Stimulated activated naive CD8-positive, alpha-beta T cell treated with anti-CD3 and anti-CD28 coated beads, Interleukin-15, Interleukin-2, amounts not matched to agents 100 ng/mL and 50 ng/mL, for 24 hours (primary cell): ENCODE measurements at regions not wholly inside any gene's neighbourhood (a gene's known extent, or its start where the extent isn't known, plus 50 kb on each side); places are given as distances from the start of the nearest gene placed in this dataset.

Experiments used
- H3K27ac Mint-ChIP-seq: one replicate; pipeline ENCODE4 v1.8.0; 2021; ENCODE audit warnings: mild to moderate bottlenecking, mixed read lengths
- H3K27me3 Mint-ChIP-seq: one replicate; pipeline ENCODE4 v1.8.0; 2021; ENCODE audit warnings: mixed read lengths
- H3K36me3 Mint-ChIP-seq: one replicate; pipeline ENCODE4 v1.8.0; 2021; ENCODE audit warnings: low read depth, mixed read lengths
- H3K4me1 Mint-ChIP-seq: one replicate; pipeline ENCODE4 v1.8.0; 2021; ENCODE audit warnings: low read depth, mixed read lengths
- H3K4me3 Mint-ChIP-seq: one replicate; pipeline ENCODE4 v1.8.0; 2021; ENCODE audit warnings: mild to moderate bottlenecking, mixed read lengths
- H3K9me3 Mint-ChIP-seq: one replicate; pipeline ENCODE4 v1.8.0; 2021; ENCODE audit warnings: mixed read lengths

DNA sequence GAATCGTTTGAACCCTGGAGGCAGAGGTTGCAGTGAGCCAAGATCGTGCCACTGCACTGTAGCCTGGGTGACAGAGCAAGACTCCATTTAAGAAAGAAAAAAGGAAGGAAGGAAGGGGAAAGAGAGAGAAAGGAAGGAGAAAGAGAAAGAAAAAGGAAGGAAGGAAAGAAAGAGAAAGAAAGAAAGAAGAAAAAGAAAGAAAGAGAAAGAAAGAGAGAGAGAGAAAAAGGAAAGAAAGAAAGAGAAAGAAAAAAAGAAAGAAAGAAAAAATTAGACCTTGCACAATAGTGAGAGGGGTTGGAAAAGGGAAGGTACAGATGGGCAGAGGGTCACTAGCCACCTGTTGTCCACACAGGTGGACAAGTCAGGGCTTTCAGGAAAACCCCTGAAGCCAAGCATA lies 57.6 kb upstream of the RTL6 start:
- Mint-ChIP-seq H3K4me3 (no peak overlapping the region), H3K27ac (no peak overlapping the region), H3K27me3 (peaks cover 20% of the 10 kb centered on the region), H3K4me1 (peaks cover 10% of the 10 kb centered on the region), H3K36me3 (no peaks in the 10 kb centered on the region), H3K9me3 (no peaks in the 10 kb centered on the region)

DNA sequence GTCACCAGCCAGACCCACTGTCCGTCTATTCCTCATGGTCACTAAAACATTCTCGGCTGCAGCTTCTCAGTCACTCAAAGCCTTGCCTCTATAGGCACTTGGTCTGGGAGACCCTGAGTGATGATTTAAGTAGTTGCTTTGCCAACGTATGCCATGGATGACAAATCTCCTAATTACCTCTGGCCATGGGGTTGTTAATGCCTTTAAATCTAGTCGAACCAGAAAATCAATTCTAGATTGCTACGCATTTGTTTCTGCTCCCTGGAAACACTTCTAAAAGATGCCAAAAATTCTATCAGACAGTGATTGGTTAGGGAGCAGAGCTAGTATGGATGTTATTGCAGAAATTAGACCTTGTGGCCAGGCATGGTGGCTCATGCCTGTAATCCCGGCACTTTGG lies 57.0 kb upstream of the RTL6 start:
- Mint-ChIP-seq H3K36me3 (no peaks in the 10 kb centered on the region), H3K27me3 (peaks cover 20% of the 10 kb centered on the region), H3K4me3 (no peak overlapping the region), H3K27ac (no peak overlapping the region), H3K4me1 (peaks cover 12% of the 10 kb centered on the region), H3K9me3 (no peaks in the 10 kb centered on the region)

DNA sequence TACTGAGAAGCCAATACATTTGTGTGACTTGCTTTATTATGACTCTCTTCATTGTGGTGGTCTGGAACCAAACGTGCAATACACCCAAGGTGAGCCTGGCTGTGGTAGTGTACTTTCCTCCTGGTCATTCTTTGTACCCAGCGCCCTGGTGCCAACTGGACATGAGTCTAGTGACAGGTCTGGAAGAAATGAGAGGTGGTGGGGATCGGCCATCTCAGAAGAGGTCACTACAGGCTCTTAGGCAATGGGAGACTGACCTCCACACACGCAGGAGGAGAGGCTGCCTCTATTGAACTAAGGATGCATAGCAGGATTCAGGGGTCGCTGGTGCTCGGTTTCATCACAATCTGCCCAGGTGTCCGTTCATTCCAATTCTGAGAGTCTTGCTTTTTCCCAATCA lies 56.4 kb upstream of the RTL6 start:
- no peak overlapping the region for H3K4me3 Mint-ChIP-seq
- H3K9me3 Mint-ChIP-seq = no peaks in the 10 kb centered on the region
- no peak overlapping the region for H3K27ac Mint-ChIP-seq
- H3K4me1 Mint-ChIP-seq = peaks cover 12% of the 10 kb centered on the region
- peaks cover 20% of the 10 kb centered on the region for H3K27me3 Mint-ChIP-seq
- no peaks in the 10 kb centered on the region for H3K36me3 Mint-ChIP-seq

DNA sequence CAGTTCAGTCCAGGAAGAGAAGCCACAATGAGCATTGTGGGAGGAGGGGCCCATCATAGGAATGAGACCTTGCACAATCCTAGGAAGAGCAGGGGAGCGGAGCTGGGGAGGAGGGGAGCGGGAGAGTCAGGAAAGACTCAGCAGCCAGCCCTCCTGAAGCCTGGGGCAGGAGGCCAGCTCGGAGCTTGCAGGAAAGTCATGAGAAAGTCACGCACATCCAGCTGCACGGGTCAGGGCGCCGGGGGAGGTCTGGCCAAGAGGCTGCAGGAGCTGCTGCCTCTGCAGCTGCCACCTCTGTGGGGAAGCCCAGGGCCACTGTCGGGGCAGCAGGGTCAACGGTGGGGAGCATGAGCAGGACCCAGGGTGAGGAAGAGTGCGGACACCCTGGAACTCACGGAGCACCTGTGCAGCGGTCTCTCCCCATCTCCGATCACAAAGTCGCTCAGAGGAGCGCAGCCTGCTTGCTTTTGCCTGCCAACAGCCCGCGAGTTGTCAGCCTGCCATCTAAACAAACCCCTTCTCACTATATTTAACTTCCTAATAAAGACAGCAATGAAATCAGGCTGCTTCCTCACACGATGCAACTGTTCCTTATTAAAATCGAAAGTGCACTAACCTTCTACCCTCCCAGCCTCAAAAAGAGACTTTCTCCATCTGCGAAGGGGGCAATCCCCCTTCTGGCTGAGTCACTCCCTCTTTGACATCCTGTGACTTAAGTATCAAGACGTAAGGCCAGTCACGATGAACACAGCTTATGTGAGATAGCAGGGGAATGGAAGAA lies 52.9 kb upstream of the RTL6 start:
- peaks cover 12% of the 10 kb centered on the region for H3K4me1 Mint-ChIP-seq
- peaks cover 12% of the 10 kb centered on the region for H3K27me3 Mint-ChIP-seq
- peak overlapping the region; percentile 74 for H3K27ac Mint-ChIP-seq
- H3K4me3 Mint-ChIP-seq = no peak overlapping the region
- H3K36me3 Mint-ChIP-seq = no peaks in the 10 kb centered on the region
- H3K9me3 Mint-ChIP-seq = no peaks in the 10 kb centered on the region

DNA sequence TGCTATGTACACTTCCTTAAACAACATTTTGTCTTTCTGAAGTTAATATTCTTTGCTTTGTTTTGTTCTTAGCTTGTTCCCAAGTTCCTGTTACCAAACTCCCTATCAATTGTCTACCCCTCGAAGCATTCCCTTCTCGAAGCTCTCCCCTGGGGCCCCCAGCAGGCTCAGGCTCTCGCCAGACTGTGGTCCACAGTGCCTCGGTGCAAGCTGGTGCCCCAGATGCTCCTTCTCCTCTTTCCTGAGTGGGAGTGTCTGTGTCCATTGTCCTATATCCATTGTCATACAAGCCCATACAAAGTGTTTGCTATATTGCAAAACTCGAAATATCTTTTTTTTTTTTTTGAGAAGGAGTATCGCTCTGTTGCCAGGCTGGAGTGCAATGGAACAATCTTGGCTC lies 51.7 kb upstream of the RTL6 start:
- no peaks in the 10 kb centered on the region for H3K9me3 Mint-ChIP-seq
- peaks cover 12% of the 10 kb centered on the region for H3K4me1 Mint-ChIP-seq
- H3K4me3 Mint-ChIP-seq = no peak overlapping the region
- no peaks in the 10 kb centered on the region for H3K36me3 Mint-ChIP-seq
- no peak overlapping the region for H3K27ac Mint-ChIP-seq
- H3K27me3 Mint-ChIP-seq = peaks cover 3% of the 10 kb centered on the region

DNA sequence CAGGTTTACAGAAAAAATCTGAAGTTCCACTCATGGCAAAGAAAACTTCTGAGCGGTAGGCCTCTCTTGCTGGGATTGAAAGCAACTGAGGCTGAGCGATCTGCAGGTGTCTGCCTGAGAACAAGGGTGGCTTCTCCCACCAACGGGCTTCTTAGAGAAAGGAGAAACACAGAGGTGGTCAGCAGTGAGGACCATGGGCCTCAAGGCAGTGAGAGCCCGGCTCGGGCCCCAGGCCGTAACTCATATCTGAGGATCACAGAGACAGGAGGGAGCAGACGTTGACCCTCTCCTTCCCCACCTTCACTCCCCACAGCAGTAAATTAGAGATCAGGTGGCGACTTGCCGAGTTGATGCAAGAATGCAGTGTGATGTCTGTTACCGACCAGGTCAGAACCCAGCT lies 50.9 kb upstream of the RTL6 start:
- Mint-ChIP-seq H3K4me1 (peaks cover 12% of the 10 kb centered on the region), H3K27ac (no peak overlapping the region), H3K4me3 (no peak overlapping the region), H3K27me3 (peaks cover 3% of the 10 kb centered on the region), H3K9me3 (no peaks in the 10 kb centered on the region), H3K36me3 (no peaks in the 10 kb centered on the region)
